HepG2 (cell line): ENCODE measurements at regions not wholly inside any gene's neighbourhood (a gene's known extent, or its start where the extent isn't known, plus 50 kb on each side); places are given as distances from the start of the nearest gene placed in this dataset.

Source experiments
- ATAC-seq: fragments of 200-7000 bp; cut with Tn5 transposase; 3 replicates; pipeline ENCODE4 v1.9.1; 2020; ENCODE audit warnings: mild to moderate bottlenecking, moderate library complexity
- BruUV-seq: library from RNA; stranded (reverse); fragments of 400-500 nt; replicated peaks from 2 replicates; lab custom pipeline; 2021; lab: Mats Ljungman, UMichigan
- CTCF ChIA-PET: fragments of 300-600 bp; formaldehyde crosslinking; extraction: SDS; loops from one replicate; lab custom pipeline; 2021; ENCODE audit warnings: low total read pairs, inconsistent platforms, low intra/inter-chr PET ratio; lab: Yijun Ruan, JAX
- POLR2A ChIA-PET: fragments of 350-600 bp; sonication (Branson Sonifier 250); formaldehyde crosslinking; loops from one replicate; lab custom pipeline; 2020; ENCODE audit warnings: antibody characterized with exemption, inconsistent platforms; lab: Yijun Ruan, JAX
- DNase-seq: peaks from one replicate; pipeline ENCODE4 v3.0.0-alpha.2; 2015; ENCODE audit warnings: low spot score
- FAIRE-seq: peaks from 3 replicates; lab custom pipeline; 2011; peaks lifted over from hg19 to GRCh38; lab: Jason Lieb, UNC
- H2AFZ ChIP-seq: one replicate; pipeline ENCODE4 v1.6.1; 2011; ENCODE audit warnings: low read length, inconsistent platforms
- H3K27ac ChIP-seq: fragments of 300-600 bp; 3 replicates; pipeline ENCODE4 v1.8.0; 2011; ENCODE audit warnings: mixed run types, mild to moderate bottlenecking, mixed read lengths, low read length, inconsistent platforms; ENCODE audit not compliant: insufficient read depth; ENCODE audit errors: extremely low read length
- H3K27me3 ChIP-seq, 2 experiments: fragments of 200-600 bp in 1 of 2; 2 replicates in 1 of 2; 3 replicates in 1 of 2; pipeline versions ENCODE4 v1.6.0 to v1.8.0; 2011; ENCODE audit warnings: low read length in 2 of 2, mild to moderate bottlenecking in 2 of 2, moderate library complexity in 2 of 2, inconsistent platforms in 1 of 2; ENCODE audit not compliant: insufficient read depth in 2 of 2, control insufficient read depth in 1 of 2
- H3K36me3 ChIP-seq, 2 experiments: fragments of 200-600 bp in 1 of 2; replicated peaks in 1 of 2; 2 replicates in 1 of 2; 3 replicates in 1 of 2; pipeline versions ENCODE4 v1.5.1 to v1.8.0; 2011; ENCODE audit warnings: low read length in 2 of 2, inconsistent platforms in 1 of 2; ENCODE audit not compliant: insufficient read depth in 2 of 2, control insufficient read depth in 1 of 2
- H3K4me1 ChIP-seq: 2 replicates; pipeline ENCODE4 v1.5.1; 2012; ENCODE audit warnings: low read length, inconsistent platforms; ENCODE audit not compliant: insufficient read depth
- H3K4me2 ChIP-seq: 2 replicates; pipeline ENCODE4 v1.6.0; 2011; ENCODE audit warnings: low read depth, low read length, inconsistent platforms
- H3K4me3 ChIP-seq, 3 experiments: fragments of 200-600 bp in 1 of 3; sonication (generic), shearing (Covaris generic) in 1 of 3; replicated peaks in 1 of 3; 2 replicates each; pipeline ENCODE4 v1.5.1; 2011 to 2016; ENCODE audit warnings: low read length in 3 of 3, inconsistent platforms in 2 of 3, low read depth in 2 of 3, mild to moderate bottlenecking in 2 of 3, control low read depth in 1 of 3, mixed read lengths in 1 of 3; ENCODE audit not compliant: insufficient read depth in 1 of 3
- H3K79me2 ChIP-seq: one replicate; pipeline ENCODE4 v1.6.1; 2011; ENCODE audit warnings: low read length, inconsistent platforms; ENCODE audit not compliant: insufficient read depth
- H3K9ac ChIP-seq: 2 replicates; pipeline ENCODE4 v1.6.0; 2011; ENCODE audit warnings: mild to moderate bottlenecking, low read depth, low read length, inconsistent platforms; ENCODE audit not compliant: insufficient read depth
- H3K9me3 ChIP-seq: 2 replicates; pipeline ENCODE4 v1.5.1; 2012; ENCODE audit warnings: mild to moderate bottlenecking, low read length
- H4K20me1 ChIP-seq: 2 replicates; pipeline ENCODE4 v1.6.0; 2011; ENCODE audit warnings: inconsistent platforms, mild to moderate bottlenecking, low read length, moderate library complexity; ENCODE audit not compliant: insufficient read depth
- CCDC6 ChIP-seq: sonication (generic); formaldehyde crosslinking; IDR thresholded peaks from 2 replicates; pipeline ENCODE4 v1.8.1; 2022; ENCODE audit warnings: mild to moderate bottlenecking, missing genetic modification reagents, moderate library complexity
- NFYB ChIP-seq: sonication (generic); formaldehyde crosslinking; IDR thresholded peaks from 2 replicates; pipeline ENCODE4 v1.4.0; 2020; ENCODE audit warnings: missing genetic modification reagents
- RBAK ChIP-seq: sonication (generic); formaldehyde crosslinking; IDR thresholded peaks from 2 replicates; pipeline ENCODE4 v1.5.1; 2020; ENCODE audit warnings: mild to moderate bottlenecking, missing genetic modification reagents
- TRIM22 ChIP-seq: fragments of 450-650 bp; IDR thresholded peaks from 2 replicates; pipeline ENCODE4 v1.6.1; 2017
- ZFP36L2 ChIP-seq: sonication (generic); formaldehyde crosslinking; IDR thresholded peaks from 2 replicates; pipeline ENCODE4 v1.4.0; 2020; ENCODE audit warnings: missing genetic modification reagents
- ZNF34 ChIP-seq: sonication (generic); formaldehyde crosslinking; IDR thresholded peaks from 2 replicates; pipeline ENCODE4 v1.4.0; 2020; ENCODE audit warnings: mild to moderate bottlenecking, missing genetic modification reagents, borderline replicate concordance
- ZNF589 ChIP-seq: sonication (generic); formaldehyde crosslinking; conservative IDR thresholded peaks from 2 replicates; pipeline ENCODE4 v1.8.0; 2022; ENCODE audit warnings: mild to moderate bottlenecking, moderate library complexity, missing genetic modification reagents
- ZNF691 ChIP-seq: sonication (generic); formaldehyde crosslinking; IDR thresholded peaks from 2 replicates; pipeline ENCODE4 v1.4.0; 2020; ENCODE audit warnings: missing genetic modification reagents, low read depth, mild to moderate bottlenecking, borderline replicate concordance
- ZNF773 ChIP-seq: sonication (generic); formaldehyde crosslinking; IDR thresholded peaks from 2 replicates; pipeline ENCODE4 v1.4.0; 2020; ENCODE audit warnings: missing genetic modification reagents, borderline replicate concordance
- ZSCAN5A ChIP-seq: sonication (generic); formaldehyde crosslinking; IDR thresholded peaks from 2 replicates; pipeline ENCODE4 v1.8.0; 2022; ENCODE audit warnings: mild to moderate bottlenecking, missing genetic modification reagents, borderline replicate concordance
- WGBS: methylation state at CpG from one replicate; pipeline ENCODE4 v1.1.6; 2017; ENCODE audit warnings: low lambda C conversion rate; 5-methylcytosine and 5-hydroxymethylcytosine counted together
- in situ Hi-C: cut with HindIII; loops from 2 replicates; pipeline ENCODE4 v1.10.0; 2017; ENCODE audit warnings: low pct_unique_long_range_greater_than_20kb; ENCODE audit not compliant: extremely low pct_ligation_motif_present
- intact Hi-C: fragments of 100-400 bp; cut with micrococcal nuclease; formaldehyde crosslinking; loops from one replicate; pipeline ENCODE4 v1.10.0; 2022; ENCODE audit not compliant: unreplicated experiment
- TF ChIP-seq, protein P1 (sequence below): sonication (generic); formaldehyde crosslinking; IDR thresholded peaks from 2 replicates; pipeline ENCODE4 v1.8.1; 2023; ENCODE audit warnings: mild to moderate bottlenecking, missing genetic modification reagents, borderline replicate concordance

DNA sequence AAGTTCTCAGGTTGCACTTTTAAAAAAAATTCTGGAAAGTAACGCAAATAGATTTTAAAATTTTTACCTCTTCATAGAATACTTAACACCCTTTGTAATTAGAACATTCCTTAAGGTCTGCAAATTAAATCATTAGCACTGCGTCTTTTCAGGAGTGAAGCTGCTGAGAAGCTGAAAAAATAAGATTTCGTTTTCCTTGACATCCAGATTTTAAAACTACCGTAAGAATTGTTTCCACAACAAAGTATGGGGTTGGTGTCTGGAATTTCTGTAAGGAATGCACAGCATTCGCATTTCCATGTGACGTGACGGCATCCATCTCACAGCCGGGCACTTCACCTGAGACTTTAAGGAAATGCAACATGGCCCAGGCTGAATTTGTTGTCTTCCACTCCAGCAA lies 76.3 kb upstream of the COX20 start:
- Histone ChIP-seq H3K4me1 (no peaks in the 10 kb centered on the region), H3K27me3 (peaks cover 2 to 11% of the 10 kb centered on the region in 2 experiments; a peak in 3 of 5 replicates), H3K4me3 (no peak overlapping the region), H3K4me2 (no peak overlapping the region), H4K20me1 (no peaks in the 10 kb centered on the region), H2AFZ (no peak overlapping the region), H3K27ac (no peak overlapping the region), H3K36me3 (no peaks in the 10 kb centered on the region), H3K79me2 (no peaks in the 10 kb centered on the region), H3K9me3 (no peaks in the 10 kb centered on the region), H3K9ac (no peak overlapping the region)
- no peak for DNase-seq
- intact Hi-C loops (no loop called here), in situ Hi-C loops (no loop called here)
- no peak for ATAC-seq
- no peak for FAIRE-seq
- WGBS, result 39% methylated on average over 8 of the region's 8 CpGs
- no peak for TF ChIP-seq ZNF691 (CRISPR knock-in tag)
- no peak for TF ChIP-seq TRIM22
- TF ChIP-seq ZSCAN5A, result no peak
- TF ChIP-seq, protein P1, sequence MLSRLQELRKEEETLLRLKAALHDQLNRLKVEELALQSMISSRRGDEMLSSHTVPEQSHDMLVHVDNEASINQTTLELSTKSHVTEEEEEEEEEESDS (CRISPR knock-in tag), result no peak
- TF ChIP-seq ZNF773, result no peak
- TF ChIP-seq ZFP36L2 (CRISPR knock-in tag), result no peak
- no peak for TF ChIP-seq ZNF589 (CRISPR knock-in tag)
- TF ChIP-seq ZNF34, result no peak
- no peak for TF ChIP-seq RBAK
- TF ChIP-seq CCDC6 (CRISPR knock-in tag), result no peak
- TF ChIP-seq NFYB, result no peak
- no TSS peak for BruUV-seq
- CTCF ChIA-PET, result no interaction called here
- POLR2A ChIA-PET, result no interaction called here
